22Rv1 (cell line): ENCODE measurements at regions not wholly inside any gene's neighbourhood (a gene's known extent, or its start where the extent isn't known, plus 50 kb on each side); places are given as distances from the start of the nearest gene placed in this dataset.

Experiments used
- H3K27ac ChIP-seq: fragments of 450-650 bp; 2 replicates; pipeline ENCODE4 v1.5.1; 2017
- CTCF ChIP-seq: fragments of 450-650 bp; IDR thresholded peaks from 2 replicates; pipeline ENCODE4 v1.5.1; 2017; ENCODE audit warnings: mild to moderate bottlenecking
- ZFX ChIP-seq: fragments of 450-650 bp; IDR thresholded peaks from 2 replicates; pipeline ENCODE4 v1.6.1; 2017; ENCODE audit warnings: antibody characterized with exemption, borderline replicate concordance

GRCh38 chr13:103373916-103374315 is 307.7 kb upstream of the SLC10A2 start:
- TF ChIP-seq CTCF (no peak), ZFX (no peak)
- no peak overlapping the region for H3K27ac ChIP-seq

- TF ChIP-seq ZFX (no peak), CTCF (no peak)
- H3K27ac ChIP-seq, result no peak overlapping the region
These were observed 305.1 kb upstream of the SLC10A2 start for GRCh38 chr13:103371271-103371670.

- TF ChIP-seq ZFX (no peak), CTCF (no peak)
- H3K27ac ChIP-seq, result no peak overlapping the region
These were observed 304.6 kb upstream of the SLC10A2 start for GRCh38 chr13:103370790-103371189.

GRCh38 chr13:103358255-103358932 is 292.2 kb upstream of the SLC10A2 start:
- TF ChIP-seq ZFX (no peak), CTCF (no peak)
- no peak overlapping the region for H3K27ac ChIP-seq

- no peak for TF ChIP-seq ZFX
- no peak for TF ChIP-seq CTCF
- no peak overlapping the region for H3K27ac ChIP-seq
These were observed 290.1 kb upstream of the SLC10A2 start for GRCh38 chr13:103356226-103356864.

- TF ChIP-seq CTCF (no peak), ZFX (no peak)
- no peak overlapping the region for H3K27ac ChIP-seq
These were observed 288.0 kb upstream of the SLC10A2 start for GRCh38 chr13:103354171-103354570.

- H3K27ac ChIP-seq, result no peak overlapping the region
- TF ChIP-seq ZFX (no peak), CTCF (no peak)
These were observed 285.0 kb upstream of the SLC10A2 start for GRCh38 chr13:103351035-103351828.
